Muscle layer of colon (tissue), 2 donors: ENCODE measurements at regions not wholly inside any gene's neighbourhood (a gene's known extent, or its start where the extent isn't known, plus 50 kb on each side); places are given as distances from the start of the nearest gene placed in this dataset.
"Not testable (repeated sequence)": the region's sequence is repeated elsewhere in the genome, so short reads cannot be mapped to it uniquely, and the experiment has no call there.

ENCODE experiments used
- H3K27ac ChIP-seq: one replicate; pipeline ENCODE4 v1.7.0; 2013; ENCODE audit warnings: low read depth, mild to moderate bottlenecking, low read length, moderate library complexity
- H3K27me3 ChIP-seq, 2 donors: one replicate each; pipeline ENCODE4 v1.7.0; 2013; ENCODE audit warnings: low read length in 2 of 2, mild to moderate bottlenecking in 2 of 2; ENCODE audit not compliant: insufficient read depth in 2 of 2, control insufficient read depth in 1 of 2
- H3K36me3 ChIP-seq: one replicate; pipeline ENCODE4 v1.7.0; 2013; ENCODE audit warnings: mild to moderate bottlenecking, low read length; ENCODE audit not compliant: insufficient read depth
- H3K4me1 ChIP-seq: one replicate; pipeline ENCODE4 v1.7.0; 2013; ENCODE audit warnings: mild to moderate bottlenecking, low read length; ENCODE audit not compliant: insufficient read depth
- H3K4me3 ChIP-seq, 2 donors: one replicate each; pipeline ENCODE4 v1.7.0; 2013; ENCODE audit warnings: low read length in 2 of 2, low read depth in 1 of 2, mild to moderate bottlenecking in 1 of 2, moderate library complexity in 1 of 2
- H3K9ac ChIP-seq: one replicate; pipeline ENCODE4 v1.7.0; 2013; ENCODE audit warnings: low read length
- H3K9me3 ChIP-seq: one replicate; pipeline ENCODE4 v1.7.0; 2013; ENCODE audit warnings: mild to moderate bottlenecking, low read length
- donor health status: abdominal sarcoma.
- donor health status: Adenocarcinoma of cecum.

DNA sequence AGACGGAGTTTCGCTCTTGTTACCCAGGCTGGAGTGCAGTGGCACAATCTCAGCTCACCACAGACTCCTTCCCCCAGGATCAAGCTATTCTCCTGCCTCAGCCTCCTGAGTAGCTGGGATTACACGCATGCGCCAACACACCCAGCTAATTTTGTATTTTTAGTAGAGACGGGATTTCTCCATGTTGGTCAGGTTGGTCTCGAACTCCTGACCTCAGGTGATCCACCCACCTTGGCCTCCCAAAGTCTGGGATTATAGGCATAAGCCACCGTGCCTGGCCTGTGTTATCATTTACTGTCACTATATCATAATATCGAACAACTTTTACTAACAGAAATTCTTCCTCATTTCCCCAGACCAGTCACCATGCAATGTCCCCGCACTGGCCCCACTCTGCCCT is 104.0 kb upstream of the DLG1 start:
- H3K27ac ChIP-seq, H3K4me1 ChIP-seq, H3K9ac ChIP-seq, H3K36me3 ChIP-seq, H3K4me3 ChIP-seq, H3K9me3 ChIP-seq, H3K27me3 ChIP-seq: not testable (repeated sequence)

DNA sequence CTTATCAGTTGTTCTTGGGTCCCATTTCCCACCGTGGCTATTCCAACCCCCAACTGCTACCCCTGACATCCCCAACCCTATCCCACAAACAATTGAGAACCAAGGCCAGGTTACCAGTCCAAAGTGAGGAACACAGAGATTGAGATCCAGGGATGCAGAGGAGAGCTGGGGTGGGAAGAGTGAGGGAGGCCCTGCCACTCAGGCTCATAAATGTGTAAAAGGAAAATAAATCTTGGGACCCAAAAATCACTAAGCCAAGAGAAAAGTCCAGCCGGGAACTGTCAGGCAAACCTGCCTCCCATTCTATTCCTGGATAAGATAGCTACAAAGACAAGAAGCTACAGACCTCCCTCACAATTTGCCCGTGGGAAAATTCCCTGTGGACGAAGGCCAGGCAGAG is 101.1 kb upstream of the DLG1 start:
- H3K4me1 ChIP-seq, result peaks cover 7% of the 10 kb centered on the region
- H3K36me3 ChIP-seq, result no peaks in the 10 kb centered on the region
- no peaks in the 10 kb centered on the region for H3K27me3 ChIP-seq
- no peak overlapping the region for H3K4me3 ChIP-seq
- no peak overlapping the region for H3K9ac ChIP-seq
- no peak overlapping the region for H3K27ac ChIP-seq
- no peaks in the 10 kb centered on the region for H3K9me3 ChIP-seq

DNA sequence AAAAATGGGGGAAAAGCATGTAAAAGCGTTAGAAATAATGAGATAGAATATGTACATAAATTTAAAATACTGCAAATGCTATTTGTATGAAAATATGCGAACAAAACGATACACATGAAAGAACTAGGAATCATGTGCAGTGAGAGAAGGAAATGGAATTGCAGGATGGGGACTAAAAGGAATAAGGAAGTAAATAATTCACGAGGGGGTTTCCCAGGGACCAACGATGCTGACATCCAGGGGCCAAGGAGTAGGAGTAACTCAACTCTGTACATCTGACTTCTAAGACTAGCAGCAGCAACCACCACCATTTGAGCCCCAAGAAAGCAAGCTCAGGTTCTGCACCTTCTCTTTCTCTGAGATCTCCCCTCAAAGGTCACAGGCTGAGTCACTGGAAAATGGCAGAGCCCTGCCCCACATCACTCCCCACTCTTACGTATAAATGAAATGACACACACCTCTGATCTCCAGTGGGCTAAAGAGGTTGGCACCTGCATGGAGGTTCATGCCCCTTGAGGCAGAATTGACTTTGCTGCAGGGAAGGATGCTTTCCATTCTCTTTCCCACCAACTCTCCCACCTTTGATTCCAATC is 100.0 kb upstream of the DLG1 start:
- Histone ChIP-seq H3K27ac (no peak overlapping the region), H3K4me3 (no peak overlapping the region), H3K27me3 (no peaks in the 10 kb centered on the region), H3K36me3 (no peaks in the 10 kb centered on the region), H3K9ac (no peak overlapping the region), H3K9me3 (no peaks in the 10 kb centered on the region), H3K4me1 (peaks cover 7% of the 10 kb centered on the region)

DNA sequence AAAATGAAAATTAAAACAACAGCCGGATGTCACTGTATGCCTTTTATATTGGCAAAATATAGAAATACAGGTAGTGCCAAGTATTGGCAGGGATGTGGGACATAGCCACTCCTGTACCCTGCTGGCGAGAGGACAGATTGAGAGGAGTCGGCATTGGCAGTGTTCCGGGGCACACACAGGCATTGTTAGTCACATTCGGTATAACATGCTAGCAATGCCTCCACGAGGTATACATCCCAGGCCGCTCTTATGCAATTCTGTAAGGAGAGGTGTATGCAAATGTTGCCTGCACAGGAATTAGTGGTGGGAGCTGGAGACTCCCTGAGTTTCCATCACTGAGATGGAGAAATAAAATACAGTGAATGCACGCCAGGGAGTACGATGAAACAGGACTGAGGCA is 99.4 kb upstream of the DLG1 start:
- Histone ChIP-seq H3K4me3 (no peak overlapping the region), H3K9me3 (no peaks in the 10 kb centered on the region), H3K9ac (no peak overlapping the region), H3K36me3 (no peaks in the 10 kb centered on the region), H3K27me3 (no peaks in the 10 kb centered on the region), H3K27ac (no peak overlapping the region), H3K4me1 (peaks cover 7% of the 10 kb centered on the region)

DNA sequence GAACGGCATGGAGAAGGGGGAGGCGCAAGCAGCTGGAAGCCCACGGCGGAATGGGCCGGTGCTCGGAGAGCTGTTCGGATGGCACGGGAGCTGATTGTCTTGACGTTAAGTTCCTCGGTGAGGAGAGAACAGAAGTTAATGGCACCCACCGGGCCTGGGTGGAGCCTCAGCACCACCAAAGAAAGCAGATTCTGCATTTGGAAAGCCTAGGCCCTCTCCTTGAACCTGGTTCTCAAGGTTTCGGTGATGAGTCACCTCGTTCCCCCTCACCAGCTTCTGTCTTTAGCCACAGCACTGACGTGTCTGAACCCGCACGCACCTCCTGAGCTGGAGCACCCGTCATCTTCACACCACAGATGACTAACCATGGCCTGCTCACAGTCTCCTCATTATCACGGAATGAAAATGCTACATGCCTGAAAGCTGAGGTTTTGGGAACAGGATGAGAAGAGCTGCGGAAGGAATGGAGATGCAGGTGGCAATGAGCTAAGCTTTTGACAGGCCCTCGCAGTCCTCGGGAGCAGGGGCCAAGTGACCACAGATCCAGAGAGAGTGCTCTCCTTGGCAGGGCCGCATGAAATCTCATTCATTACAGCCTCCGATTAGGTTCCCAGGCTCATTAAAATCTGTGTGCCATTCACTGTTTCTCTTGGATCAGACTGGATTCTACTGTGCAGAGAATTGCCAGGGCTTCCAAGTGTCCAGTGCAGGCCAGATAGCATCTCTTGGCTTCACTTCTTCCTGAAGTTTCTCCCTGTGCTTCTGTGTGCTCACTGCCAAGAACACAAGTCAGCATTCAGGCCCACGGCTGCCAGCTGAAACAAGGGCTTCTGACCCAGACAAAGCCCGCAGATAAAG is 96.3 kb upstream of the DLG1 start:
- no peak overlapping the region for H3K27ac ChIP-seq
- no peaks in the 10 kb centered on the region for H3K36me3 ChIP-seq
- H3K4me3 ChIP-seq, result no peak overlapping the region
- H3K9ac ChIP-seq, result no peak overlapping the region
- peaks cover 7% of the 10 kb centered on the region for H3K4me1 ChIP-seq
- H3K27me3 ChIP-seq, result no peaks in the 10 kb centered on the region
- no peaks in the 10 kb centered on the region for H3K9me3 ChIP-seq

DNA sequence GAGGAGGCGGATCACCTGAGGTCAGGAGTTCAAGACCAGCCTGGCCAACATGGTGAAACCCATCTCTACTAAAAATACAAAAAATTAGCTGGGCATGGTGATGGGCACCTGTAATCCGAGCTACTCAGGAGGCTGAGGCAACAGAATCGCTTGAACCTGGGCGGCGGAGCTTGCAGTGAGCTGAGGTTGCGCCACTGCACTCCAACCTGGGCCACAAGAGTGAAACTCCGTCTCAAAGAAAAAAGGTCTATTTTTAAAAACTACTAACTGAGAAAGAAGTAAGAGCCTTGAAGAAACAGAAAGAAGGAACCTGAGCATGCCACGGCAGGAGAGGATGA is 95.7 kb upstream of the DLG1 start:
- not testable (repeated sequence) for H3K27ac ChIP-seq

DNA sequence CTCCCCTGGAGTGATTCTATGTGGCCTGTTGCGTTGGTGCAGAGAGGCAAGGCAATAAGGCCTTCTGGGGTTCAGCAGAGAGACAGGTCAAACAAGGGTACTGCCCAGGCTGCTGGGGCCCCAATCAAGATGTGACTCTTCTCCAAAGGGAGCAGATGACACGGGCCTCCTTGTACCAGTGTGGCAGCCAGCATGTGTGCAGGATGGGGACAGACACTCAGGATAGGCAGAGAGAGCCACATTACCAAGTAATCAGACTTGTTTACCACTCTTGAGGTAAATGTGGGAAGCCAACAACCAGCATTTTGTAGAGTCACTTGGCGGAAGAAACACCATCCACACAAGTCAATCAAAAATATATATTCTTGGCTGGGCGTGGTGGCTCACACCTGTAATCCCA is 95.3 kb upstream of the DLG1 start:
- peaks cover 7% of the 10 kb centered on the region for H3K4me1 ChIP-seq
- no peaks in the 10 kb centered on the region for H3K9me3 ChIP-seq
- no peaks in the 10 kb centered on the region for H3K27me3 ChIP-seq
- H3K27ac ChIP-seq, result no peak overlapping the region
- H3K36me3 ChIP-seq, result no peaks in the 10 kb centered on the region
- no peak overlapping the region for H3K9ac ChIP-seq
- no peak overlapping the region for H3K4me3 ChIP-seq

More for the DNA sequence above, 95.7 kb upstream of the DLG1 start:
- H3K4me1 ChIP-seq, H3K36me3 ChIP-seq, H3K27me3 ChIP-seq, H3K9ac ChIP-seq, H3K9me3 ChIP-seq, H3K4me3 ChIP-seq: not testable (repeated sequence)

DNA sequence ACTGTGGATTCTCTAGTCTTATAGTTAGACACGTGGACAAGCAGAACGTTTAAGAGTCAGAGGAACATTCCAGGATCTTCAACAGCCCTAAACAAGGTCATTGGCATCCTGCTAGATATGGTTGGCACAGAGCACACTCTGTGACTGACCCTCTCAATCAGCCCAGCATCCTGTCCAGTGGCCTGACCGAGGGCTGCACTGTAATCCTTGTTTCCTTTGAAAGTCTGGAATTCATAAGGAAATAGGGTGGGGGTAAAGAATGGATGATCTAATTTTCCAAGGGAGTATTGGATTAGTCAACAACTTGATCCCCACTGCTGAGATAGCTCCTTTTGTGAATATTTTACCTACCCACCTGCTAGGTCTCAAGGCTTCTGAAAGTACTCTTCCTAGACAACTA is 94.5 kb upstream of the DLG1 start:
- peaks cover 7% of the 10 kb centered on the region for H3K4me1 ChIP-seq
- no peak overlapping the region for H3K4me3 ChIP-seq
- no peaks in the 10 kb centered on the region for H3K27me3 ChIP-seq
- H3K9ac ChIP-seq, result no peak overlapping the region
- no peaks in the 10 kb centered on the region for H3K36me3 ChIP-seq
- no peak overlapping the region for H3K27ac ChIP-seq
- H3K9me3 ChIP-seq, result no peaks in the 10 kb centered on the region

DNA sequence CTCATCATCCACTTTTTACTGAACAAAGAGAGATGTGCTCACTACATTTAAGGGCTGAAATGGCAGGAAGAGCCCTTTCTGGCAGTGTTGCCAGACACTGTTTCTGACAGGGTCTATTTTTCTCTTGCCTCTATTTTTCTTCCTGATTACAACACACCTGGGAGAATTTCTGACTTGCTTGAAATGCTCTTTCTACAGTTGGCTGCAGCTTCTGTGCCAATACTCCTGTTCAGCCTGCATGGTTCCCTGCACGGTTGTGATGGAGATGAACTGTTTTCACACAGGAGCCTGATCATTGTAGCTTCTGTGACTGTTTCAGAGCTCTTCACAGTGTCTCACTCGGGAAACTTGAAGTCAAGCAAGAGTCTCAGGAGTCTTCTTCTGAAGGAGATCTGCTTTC is 83.0 kb upstream of the DLG1 start:
- Histone ChIP-seq H3K4me1 (no peaks in the 10 kb centered on the region), H3K27me3 (no peaks in the 10 kb centered on the region), H3K4me3 (no peak overlapping the region), H3K9me3 (no peaks in the 10 kb centered on the region), H3K27ac (no peak overlapping the region), H3K9ac (no peak overlapping the region), H3K36me3 (no peaks in the 10 kb centered on the region)

DNA sequence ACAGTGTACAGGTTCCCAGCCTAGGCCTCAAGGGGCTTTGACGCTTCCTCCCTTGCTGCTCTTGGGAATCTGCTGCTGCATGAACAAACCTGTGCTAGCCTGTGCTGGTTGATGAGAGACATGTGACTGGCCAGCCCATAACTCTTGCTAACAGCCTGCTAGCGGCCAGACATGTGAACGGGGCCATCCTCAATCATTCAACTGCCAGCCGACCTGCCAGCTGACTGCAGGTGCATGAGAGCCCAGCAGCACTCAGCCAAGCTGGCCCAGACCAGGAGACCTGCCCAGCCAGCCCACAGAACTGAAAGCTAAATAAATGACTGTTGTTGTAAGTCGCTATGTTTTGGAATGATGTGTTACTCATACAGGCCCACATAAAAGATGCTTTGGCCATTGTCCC is 82.4 kb upstream of the DLG1 start:
- no peak overlapping the region for H3K9ac ChIP-seq
- no peak overlapping the region for H3K4me3 ChIP-seq
- no peaks in the 10 kb centered on the region for H3K27me3 ChIP-seq
- H3K36me3 ChIP-seq, result no peaks in the 10 kb centered on the region
- H3K9me3 ChIP-seq, result no peaks in the 10 kb centered on the region
- H3K4me1 ChIP-seq, result no peaks in the 10 kb centered on the region
- no peak overlapping the region for H3K27ac ChIP-seq

DNA sequence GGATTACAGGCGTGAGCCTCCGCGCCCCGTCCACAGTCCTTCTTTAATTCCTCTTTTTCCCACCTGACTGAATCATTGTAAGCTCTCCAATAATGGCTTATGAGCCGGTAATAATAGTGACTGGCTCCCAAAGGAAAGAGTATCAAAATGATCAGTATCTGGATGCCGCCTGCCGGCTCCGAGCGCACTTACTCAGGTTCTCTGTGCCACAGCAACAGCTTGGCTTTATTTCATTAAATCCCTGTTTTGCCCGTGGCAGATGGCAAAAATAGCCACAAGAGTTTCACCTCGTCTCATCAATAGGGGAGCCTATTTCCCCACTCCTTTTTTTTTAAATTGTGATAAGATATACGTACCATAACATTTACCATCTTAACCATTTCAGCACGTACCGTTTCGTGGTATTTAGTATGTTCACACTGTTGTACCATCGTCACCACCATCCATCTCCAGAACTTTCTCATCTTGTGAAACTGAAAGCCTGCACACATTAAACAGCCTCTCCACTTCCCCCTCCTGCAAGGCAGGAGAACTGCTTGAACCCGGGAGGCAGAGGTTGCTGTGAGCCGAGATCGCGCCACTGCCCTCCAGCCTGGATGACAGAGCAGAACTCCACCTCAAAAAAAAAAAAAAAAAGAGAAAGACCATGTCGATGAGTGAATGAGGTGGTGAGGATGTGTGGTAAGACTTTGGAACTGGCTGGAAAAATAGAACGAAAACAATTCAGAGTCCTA is 80.7 kb upstream of the DLG1 start:
- H3K9ac ChIP-seq, result no peak overlapping the region
- no peak overlapping the region for H3K27ac ChIP-seq
- H3K36me3 ChIP-seq, result no peaks in the 10 kb centered on the region

More for the DNA sequence above, 80.7 kb upstream of the DLG1 start:
- no peaks in the 10 kb centered on the region for H3K4me1 ChIP-seq
- no peaks in the 10 kb centered on the region for H3K9me3 ChIP-seq
- no peak overlapping the region for H3K4me3 ChIP-seq
- H3K27me3 ChIP-seq, result no peaks in the 10 kb centered on the region
